B cell (primary cell): ENCODE measurements at regions not wholly inside any gene's neighbourhood (a gene's known extent, or its start where the extent isn't known, plus 50 kb on each side); places are given as distances from the start of the nearest gene placed in this dataset.

Experiments
- EZH2 ChIP-seq: IDR thresholded peaks from 2 replicates; pipeline ENCODE4 v1.6.1; 2012; ENCODE audit warnings: borderline replicate concordance, low read depth, mild to moderate bottlenecking, moderate library complexity, low read length; ENCODE audit not compliant: insufficient read depth, poor library complexity, severe bottlenecking
- TF ChIP-seq, protein P1 (sequence below): fragments of 200-600 bp; IDR thresholded peaks from one replicate; pipeline ENCODE4 v1.8.0; 2022; ENCODE audit warnings: antibody characterized with exemption, mild to moderate bottlenecking

GRCh38 chr5:152218694-152219093 is 186.4 kb downstream of the NMUR2 start:
- TF ChIP-seq, protein P1, sequence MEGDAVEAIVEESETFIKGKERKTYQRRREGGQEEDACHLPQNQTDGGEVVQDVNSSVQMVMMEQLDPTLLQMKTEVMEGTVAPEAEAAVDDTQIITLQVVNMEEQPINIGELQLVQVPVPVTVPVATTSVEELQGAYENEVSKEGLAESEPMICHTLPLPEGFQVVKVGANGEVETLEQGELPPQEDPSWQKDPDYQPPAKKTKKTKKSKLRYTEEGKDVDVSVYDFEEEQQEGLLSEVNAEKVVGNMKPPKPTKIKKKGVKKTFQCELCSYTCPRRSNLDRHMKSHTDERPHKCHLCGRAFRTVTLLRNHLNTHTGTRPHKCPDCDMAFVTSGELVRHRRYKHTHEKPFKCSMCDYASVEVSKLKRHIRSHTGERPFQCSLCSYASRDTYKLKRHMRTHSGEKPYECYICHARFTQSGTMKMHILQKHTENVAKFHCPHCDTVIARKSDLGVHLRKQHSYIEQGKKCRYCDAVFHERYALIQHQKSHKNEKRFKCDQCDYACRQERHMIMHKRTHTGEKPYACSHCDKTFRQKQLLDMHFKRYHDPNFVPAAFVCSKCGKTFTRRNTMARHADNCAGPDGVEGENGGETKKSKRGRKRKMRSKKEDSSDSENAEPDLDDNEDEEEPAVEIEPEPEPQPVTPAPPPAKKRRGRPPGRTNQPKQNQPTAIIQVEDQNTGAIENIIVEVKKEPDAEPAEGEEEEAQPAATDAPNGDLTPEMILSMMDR, result no peak
- no peak for TF ChIP-seq EZH2
